Skin of body (tissue), 1 donor: ENCODE measurements at regions not wholly inside any gene's neighbourhood (a gene's known extent, or its start where the extent isn't known, plus 50 kb on each side); places are given as distances from the start of the nearest gene placed in this dataset.

Experiments
- DNase-seq: peaks from one replicate; lab custom pipeline; 2025; lab: John Stamatoyannopoulos, UW

- no peak for DNase-seq
Observed at GRCh38 chr13:73937441-73937840, 196.8 kb downstream of the KLF12 start.

GRCh38 chr13:73935991-73936390 lies 198.2 kb downstream of the KLF12 start:
- peak; percentile 83 for DNase-seq

GRCh38 chr13:73934771-73935170 lies 199.4 kb downstream of the KLF12 start:
- no peak for DNase-seq

- no peak for DNase-seq
Observed at GRCh38 chr13:73934215-73934641, 200.0 kb downstream of the KLF12 start.

GRCh38 chr13:73933795-73934194 lies 200.4 kb downstream of the KLF12 start:
- DNase-seq: no peak

- DNase-seq: no peak
Observed at GRCh38 chr13:73932091-73932490, 202.1 kb downstream of the KLF12 start.

- DNase-seq: no peak
Observed at GRCh38 chr13:73929287-73929932, 204.8 kb downstream of the KLF12 start.

GRCh38 chr13:73924607-73925006 lies 209.6 kb downstream of the KLF12 start:
- no peak for DNase-seq

- no peak for DNase-seq
Observed at GRCh38 chr13:73922493-73923393, 211.5 kb downstream of the KLF12 start.

- no peak for DNase-seq
Observed at GRCh38 chr13:73918691-73919090, 215.5 kb downstream of the KLF12 start.

- DNase-seq: no peak
Observed at GRCh38 chr13:73913751-73914518, 220.3 kb downstream of the KLF12 start.

GRCh38 chr13:73913079-73913740 lies 221.0 kb downstream of the KLF12 start:
- DNase-seq: no peak

GRCh38 chr13:73911361-73911760 lies 222.8 kb downstream of the KLF12 start:
- DNase-seq: no peak

GRCh38 chr13:73910733-73911132 lies 223.5 kb downstream of the KLF12 start:
- no peak for DNase-seq

- DNase-seq: no peak
Observed at GRCh38 chr13:73908809-73909208, 225.4 kb downstream of the KLF12 start.

GRCh38 chr13:73904625-73905024 lies 229.6 kb downstream of the KLF12 start:
- no peak for DNase-seq

- no peak for DNase-seq
Observed at GRCh38 chr13:73903561-73903960, 230.6 kb downstream of the KLF12 start.

GRCh38 chr13:73902847-73903246 lies 231.4 kb downstream of the KLF12 start:
- no peak for DNase-seq

- DNase-seq: no peak
Observed at GRCh38 chr13:73902296-73902695, 231.9 kb downstream of the KLF12 start.

- DNase-seq: no peak
Observed at GRCh38 chr13:73901324-73902068, 232.7 kb downstream of the KLF12 start.

- no peak for DNase-seq
Observed at GRCh38 chr13:73900591-73900990, 233.6 kb downstream of the KLF12 start.
